Endothelial cell of hepatic sinusoid (primary cell): ENCODE measurements at regions not wholly inside any gene's neighbourhood (a gene's known extent, or its start where the extent isn't known, plus 50 kb on each side); places are given as distances from the start of the nearest gene placed in this dataset.

Source experiments
- in situ Hi-C: cut with HindIII; loops from 2 replicates; pipeline ENCODE4 v1.10.0; 2017; ENCODE audit warnings: low sequenced_read_pairs

GRCh38 chr2:8352296-8352695, 329.6 kb upstream of the ID2 start:
- in situ Hi-C loops, result no loop called here

GRCh38 chr2:8352989-8353388, 328.9 kb upstream of the ID2 start:
- in situ Hi-C loops, result no loop called here

- in situ Hi-C loops, result no loop called here
These were observed 326.6 kb upstream of the ID2 start for GRCh38 chr2:8355102-8355859.

GRCh38 chr2:8357738-8358518, 323.9 kb upstream of the ID2 start:
- in situ Hi-C loops, result no loop called here

GRCh38 chr2:8361930-8362329, 319.9 kb upstream of the ID2 start:
- in situ Hi-C loops, result no loop called here

- in situ Hi-C loops, result no loop called here
These were observed 318.7 kb upstream of the ID2 start for GRCh38 chr2:8363161-8363560.

GRCh38 chr2:8364668-8365067, 317.2 kb upstream of the ID2 start:
- in situ Hi-C loops, result no loop called here

GRCh38 chr2:8365331-8365910, 316.4 kb upstream of the ID2 start:
- in situ Hi-C loops, result no loop called here

GRCh38 chr2:8367833-8368232, 314.0 kb upstream of the ID2 start:
- in situ Hi-C loops, result no loop called here

GRCh38 chr2:8368463-8368862, 313.4 kb upstream of the ID2 start:
- in situ Hi-C loops, result no loop called here

- in situ Hi-C loops, result no loop called here
These were observed 312.3 kb upstream of the ID2 start for GRCh38 chr2:8369522-8369921.

GRCh38 chr2:8370258-8370802, 311.5 kb upstream of the ID2 start:
- in situ Hi-C loops, result no loop called here

- in situ Hi-C loops, result no loop called here
These were observed 310.2 kb upstream of the ID2 start for GRCh38 chr2:8371653-8372052.

GRCh38 chr2:8374782-8375181, 307.1 kb upstream of the ID2 start:
- in situ Hi-C loops, result no loop called here

GRCh38 chr2:8376603-8377410, 305.0 kb upstream of the ID2 start:
- in situ Hi-C loops, result no loop called here

- in situ Hi-C loops, result no loop called here
These were observed 303.6 kb upstream of the ID2 start for GRCh38 chr2:8378016-8378810.

GRCh38 chr2:8379128-8379527, 302.7 kb upstream of the ID2 start:
- in situ Hi-C loops, result no loop called here

- in situ Hi-C loops, result no loop called here
These were observed 302.3 kb upstream of the ID2 start for GRCh38 chr2:8379549-8379948.

- in situ Hi-C loops, result no loop called here
These were observed 301.8 kb upstream of the ID2 start for GRCh38 chr2:8380026-8380425.

- in situ Hi-C loops, result no loop called here
These were observed 301.3 kb upstream of the ID2 start for GRCh38 chr2:8380566-8380965.
